ENCODE measurements at regions not wholly inside any gene's neighbourhood (a gene's known extent, or its start where the extent isn't known, plus 50 kb on each side); places are given as distances from the start of the nearest gene placed in this dataset.
"Not testable (repeated sequence)": the region's sequence is repeated elsewhere in the genome, so short reads cannot be mapped to it uniquely, and the experiment has no call there.

- not testable (repeated sequence) for DNase-seq (ENCODE audit: low read depth)
These were observed 62.7 kb upstream of the EZR start for GRCh38 chr6:158881884-158882283.

DNA sequence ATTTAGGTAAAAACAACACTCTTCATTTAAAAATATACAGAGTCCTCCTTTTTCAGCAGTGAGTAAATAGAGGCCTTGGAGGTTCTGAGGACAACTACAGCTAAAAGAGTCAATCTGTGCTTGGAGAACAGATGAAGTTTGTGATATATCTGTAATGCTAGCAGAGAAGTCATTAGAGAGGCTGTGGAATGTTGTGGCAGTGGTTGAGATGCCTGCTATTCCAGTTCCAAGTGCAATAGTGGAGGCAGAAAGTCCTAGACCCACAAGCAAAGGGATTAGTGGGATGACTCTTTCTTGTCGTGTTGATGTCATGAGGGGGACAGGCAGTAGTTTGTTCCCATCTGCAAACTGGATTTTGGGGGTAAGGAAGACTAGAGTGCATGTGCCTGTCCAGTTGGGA is 62.1 kb upstream of the EZR start:
- DNase-seq (ENCODE audit: low read depth) = not testable (repeated sequence)

- peak; percentile 60 for DNase-seq (ENCODE audit: low read depth)
These were observed 60.0 kb upstream of the EZR start for GRCh38 chr6:158879180-158879579.

DNA sequence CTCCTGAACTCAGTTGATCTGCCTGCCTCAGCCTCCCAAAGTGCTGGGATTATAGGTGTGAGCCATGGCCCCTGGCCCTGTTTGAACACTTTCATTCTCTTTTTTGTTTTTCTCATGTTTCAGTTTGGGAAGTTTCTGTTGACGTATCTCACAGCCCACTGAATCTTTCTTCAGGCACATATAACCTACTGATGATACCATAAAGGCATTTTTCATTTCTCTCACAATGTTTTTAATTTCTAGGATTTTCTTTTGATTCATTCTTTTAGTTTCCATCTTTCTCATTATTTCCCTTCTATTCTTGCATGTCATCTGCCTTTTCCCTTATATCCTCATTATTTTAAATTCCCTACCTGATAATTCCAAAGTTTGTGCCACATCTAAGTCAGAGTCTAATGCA is 58.5 kb upstream of the EZR start:
- no peak for DNase-seq (ENCODE audit: low read depth)

- DNase-seq (ENCODE audit: low read depth) = no peak
These were observed 57.7 kb upstream of the EZR start for GRCh38 chr6:158876886-158877285.

DNA sequence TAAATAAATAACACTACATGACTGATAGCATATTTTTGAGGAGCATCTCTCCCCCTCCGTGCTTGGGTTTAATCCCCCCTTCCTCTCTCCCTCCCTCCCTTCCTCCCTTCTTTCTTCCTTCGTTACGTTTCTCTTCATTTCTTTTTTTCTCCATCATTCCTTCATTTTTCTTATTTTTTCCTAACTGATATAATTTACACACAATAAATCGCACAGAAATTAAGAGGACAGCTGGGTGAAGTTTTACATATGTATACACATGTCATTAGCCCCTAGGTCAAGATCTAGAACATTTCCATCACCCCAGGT is 51.4 kb upstream of the EZR start:
- DNase-seq (ENCODE audit: low read depth) = no peak

DNA sequence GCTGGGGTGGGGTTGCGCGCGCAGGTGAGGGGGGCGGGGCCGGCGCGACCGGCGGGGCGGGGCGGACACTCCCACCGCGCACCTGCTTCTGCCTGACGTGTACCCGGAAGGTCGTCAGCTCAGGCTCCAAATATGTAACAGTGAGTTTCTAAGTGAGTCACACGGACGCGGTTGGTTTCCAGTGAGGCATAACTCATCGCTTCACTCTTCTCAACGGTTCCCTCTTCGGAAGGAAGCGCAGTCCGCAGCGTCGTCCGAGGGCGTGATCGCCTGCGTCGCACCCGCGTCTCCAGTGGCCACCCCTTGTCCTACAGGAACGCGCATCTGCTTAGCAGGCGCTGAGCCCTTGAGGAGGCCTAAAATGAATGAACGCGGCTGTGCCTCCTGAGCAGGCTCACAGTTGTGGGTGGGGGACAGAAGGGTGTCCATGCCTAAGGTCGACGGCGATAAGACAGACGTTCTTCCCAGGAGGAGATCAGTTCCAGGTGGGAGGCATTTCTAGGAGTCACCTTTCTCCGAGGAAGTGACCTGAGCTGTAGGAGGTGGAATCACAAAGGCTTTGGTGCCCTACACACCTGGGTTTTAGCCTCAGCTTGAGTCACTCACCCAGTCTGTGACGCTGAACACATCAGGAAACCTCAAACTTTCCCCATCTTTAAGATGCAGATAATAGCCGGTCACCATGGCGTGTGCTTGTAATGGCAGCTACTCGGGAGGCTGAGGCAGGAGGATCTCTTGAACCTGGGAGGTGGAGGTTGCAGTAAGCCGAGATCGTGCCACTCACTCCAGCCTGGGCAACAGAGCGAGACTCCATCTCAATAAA is 50.9 kb upstream of the EZR start:
- peak; percentile 38 for DNase-seq (ENCODE audit: low read depth)

GRCh38 chr6:158868890-158869825 is 50.0 kb upstream of the EZR start:
- peak; percentile 96 for DNase-seq (ENCODE audit: low read depth)

All from activated T-cell treated with anti-CD3 and anti-CD28 coated beads for 48 hours (primary cell).